LNCaP clone FGC (cell line): ENCODE measurements at regions not wholly inside any gene's neighbourhood (a gene's known extent, or its start where the extent isn't known, plus 50 kb on each side); places are given as distances from the start of the nearest gene placed in this dataset.

Experiments used
- DNase-seq: peaks from one replicate; pipeline ENCODE4 v3.0.0-alpha.2; 2011; ENCODE audit warnings: low read depth
- H3K4me3 ChIP-seq: 2 replicates; pipeline ENCODE4 v1.5.1; 2011; ENCODE audit warnings: mild to moderate bottlenecking, low read depth, low read length, control low read depth
- CTCF ChIP-seq: IDR thresholded peaks from 2 replicates; pipeline ENCODE4 v1.5.1; 2012; ENCODE audit warnings: mild to moderate bottlenecking; ENCODE audit not compliant: control insufficient read depth, insufficient read depth; ENCODE audit errors: extremely low read depth

- TF ChIP-seq CTCF = no peak
- H3K4me3 ChIP-seq = no peak overlapping the region
- DNase-seq = no peak
Measured at GRCh38 chr5:158570502-158570901, 529.2 kb downstream of the EBF1 start.

- TF ChIP-seq CTCF = no peak
- H3K4me3 ChIP-seq = no peak overlapping the region
- DNase-seq = no peak
Measured at GRCh38 chr5:158569534-158569933, 530.2 kb downstream of the EBF1 start.

- DNase-seq = no peak
- TF ChIP-seq CTCF = no peak
- no peak overlapping the region for H3K4me3 ChIP-seq
Measured at GRCh38 chr5:158565017-158565789, 534.5 kb downstream of the EBF1 start.

- no peak for DNase-seq
- no peak overlapping the region for H3K4me3 ChIP-seq
- no peak for TF ChIP-seq CTCF
Measured at GRCh38 chr5:158563760-158564390, 535.8 kb downstream of the EBF1 start.

GRCh38 chr5:158561562-158562190, 538.0 kb downstream of the EBF1 start:
- no peak overlapping the region for H3K4me3 ChIP-seq
- TF ChIP-seq CTCF = no peak
- no peak for DNase-seq

GRCh38 chr5:158560170-158560569, 539.5 kb downstream of the EBF1 start:
- no peak for TF ChIP-seq CTCF
- DNase-seq = no peak
- H3K4me3 ChIP-seq = no peak overlapping the region

GRCh38 chr5:158559643-158560042, 540.1 kb downstream of the EBF1 start:
- H3K4me3 ChIP-seq = no peak overlapping the region
- no peak for TF ChIP-seq CTCF
- no peak for DNase-seq
